CD4-positive, alpha-beta T cell treated with Interleukin-17A for 1 hour (primary cell): ENCODE measurements at regions not wholly inside any gene's neighbourhood (a gene's known extent, or its start where the extent isn't known, plus 50 kb on each side); places are given as distances from the start of the nearest gene placed in this dataset.
"Not testable (repeated sequence)": the region's sequence is repeated elsewhere in the genome, so short reads cannot be mapped to it uniquely, and the experiment has no call there.

ENCODE experiments used
- DNase-seq: peaks from one replicate; pipeline ENCODE4 v3.0.0-alpha.2; 2020

- DNase-seq, result no peak
These were observed 166.7 kb upstream of the THBS1 start for GRCh38 chr15:39414201-39414600.

- no peak for DNase-seq
These were observed 165.2 kb upstream of the THBS1 start for GRCh38 chr15:39415634-39416033.

GRCh38 chr15:39416258-39416657 lies 164.6 kb upstream of the THBS1 start:
- DNase-seq, result no peak

GRCh38 chr15:39417366-39418134 lies 163.3 kb upstream of the THBS1 start:
- no peak for DNase-seq

GRCh38 chr15:39419651-39420050 lies 161.2 kb upstream of the THBS1 start:
- no peak for DNase-seq

GRCh38 chr15:39420123-39420852 lies 160.6 kb upstream of the THBS1 start:
- DNase-seq, result not testable (repeated sequence)

GRCh38 chr15:39420853-39421192 lies 160.1 kb upstream of the THBS1 start:
- not testable (repeated sequence) for DNase-seq

GRCh38 chr15:39426552-39427532 lies 154.0 kb upstream of the THBS1 start:
- DNase-seq, result peak; percentile 68

- no peak for DNase-seq
These were observed 153.2 kb upstream of the THBS1 start for GRCh38 chr15:39427705-39428104.

- no peak for DNase-seq
These were observed 151.0 kb upstream of the THBS1 start for GRCh38 chr15:39429898-39430357.

- no peak for DNase-seq
These were observed 150.5 kb upstream of the THBS1 start for GRCh38 chr15:39430389-39430788.

GRCh38 chr15:39431376-39431775 lies 149.5 kb upstream of the THBS1 start:
- no peak for DNase-seq

GRCh38 chr15:39432026-39432425 lies 148.9 kb upstream of the THBS1 start:
- DNase-seq, result no peak

GRCh38 chr15:39432912-39433348 lies 147.9 kb upstream of the THBS1 start:
- no peak for DNase-seq

GRCh38 chr15:39433376-39433775 lies 147.5 kb upstream of the THBS1 start:
- DNase-seq, result no peak

GRCh38 chr15:39434163-39434562 lies 146.7 kb upstream of the THBS1 start:
- DNase-seq, result no peak

GRCh38 chr15:39434751-39435238 lies 146.1 kb upstream of the THBS1 start:
- no peak for DNase-seq

GRCh38 chr15:39435244-39435643 lies 145.6 kb upstream of the THBS1 start:
- DNase-seq, result no peak

GRCh38 chr15:39438260-39438659 lies 142.6 kb upstream of the THBS1 start:
- no peak for DNase-seq

GRCh38 chr15:39438799-39439592 lies 141.9 kb upstream of the THBS1 start:
- DNase-seq, result no peak

- no peak for DNase-seq
These were observed 138.0 kb upstream of the THBS1 start for GRCh38 chr15:39442898-39443297.

- DNase-seq, result no peak
These were observed 137.1 kb upstream of the THBS1 start for GRCh38 chr15:39443659-39444219.
